Mucosa of rectum (tissue), 2 donors: ENCODE measurements at regions not wholly inside any gene's neighbourhood (a gene's known extent, or its start where the extent isn't known, plus 50 kb on each side); places are given as distances from the start of the nearest gene placed in this dataset.

Experiments used
- H3K27ac ChIP-seq, 2 donors: one replicate each; pipeline ENCODE4 v1.7.0; 2013; ENCODE audit warnings: inconsistent platforms in 2 of 2, low read depth in 2 of 2, low read length in 2 of 2
- H3K27me3 ChIP-seq, 2 donors: one replicate each; pipeline ENCODE4 v1.7.0; 2013; ENCODE audit warnings: low read length in 2 of 2; ENCODE audit not compliant: control insufficient read depth in 2 of 2, insufficient read depth in 2 of 2
- H3K36me3 ChIP-seq, 2 donors: one replicate each; pipeline ENCODE4 v1.7.0; 2013; ENCODE audit warnings: low read length in 2 of 2; ENCODE audit not compliant: control insufficient read depth in 2 of 2, insufficient read depth in 2 of 2
- H3K4me1 ChIP-seq, 2 donors: one replicate each; pipeline ENCODE4 v1.7.0; 2013; ENCODE audit warnings: low read length in 2 of 2, mild to moderate bottlenecking in 1 of 2; ENCODE audit not compliant: control insufficient read depth in 2 of 2, insufficient read depth in 2 of 2
- H3K4me3 ChIP-seq, 2 donors: one replicate each; pipeline ENCODE4 v1.7.0; 2013; ENCODE audit warnings: low read length in 2 of 2
- H3K9ac ChIP-seq, 2 donors: one replicate each; pipeline ENCODE4 v1.7.0; 2013; ENCODE audit warnings: low read length in 2 of 2, low read depth in 1 of 2, mild to moderate bottlenecking in 1 of 2
- H3K9me3 ChIP-seq, 2 donors: one replicate each; pipeline ENCODE4 v1.7.0; 2013; ENCODE audit warnings: low read length in 2 of 2; ENCODE audit not compliant: control insufficient read depth in 2 of 2
- donor health status: healthy.
- donor health status: Normal muscosa, but diverticular disease.

DNA sequence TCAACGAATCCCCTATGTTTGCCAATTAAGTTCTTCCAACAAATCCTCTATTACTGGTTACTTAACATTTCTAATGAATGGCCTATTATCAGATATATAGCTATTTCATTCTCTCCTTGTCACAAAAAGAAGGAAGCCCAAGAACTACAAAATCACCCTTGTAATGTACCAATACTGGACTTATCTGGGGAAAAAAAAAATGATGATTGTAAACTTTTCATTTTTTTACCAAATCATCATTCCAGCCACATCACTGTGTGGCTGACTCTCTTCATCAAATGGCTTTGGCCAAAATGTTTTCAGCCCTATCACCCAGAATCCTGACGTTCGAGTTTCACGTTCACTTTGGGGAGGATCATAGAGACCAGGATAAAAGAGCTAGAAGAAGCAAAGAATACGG, 216.7 kb downstream of the ACTL7B start:
- no peak overlapping the region for H3K4me3 ChIP-seq
- H3K27ac ChIP-seq, result no peak overlapping the region
- no peaks in the 10 kb centered on the region for H3K9me3 ChIP-seq
- H3K4me1 ChIP-seq, result no peaks in the 10 kb centered on the region
- no peaks in the 10 kb centered on the region for H3K27me3 ChIP-seq
- H3K9ac ChIP-seq, result no peak overlapping the region
- H3K36me3 ChIP-seq, result no peaks in the 10 kb centered on the region

DNA sequence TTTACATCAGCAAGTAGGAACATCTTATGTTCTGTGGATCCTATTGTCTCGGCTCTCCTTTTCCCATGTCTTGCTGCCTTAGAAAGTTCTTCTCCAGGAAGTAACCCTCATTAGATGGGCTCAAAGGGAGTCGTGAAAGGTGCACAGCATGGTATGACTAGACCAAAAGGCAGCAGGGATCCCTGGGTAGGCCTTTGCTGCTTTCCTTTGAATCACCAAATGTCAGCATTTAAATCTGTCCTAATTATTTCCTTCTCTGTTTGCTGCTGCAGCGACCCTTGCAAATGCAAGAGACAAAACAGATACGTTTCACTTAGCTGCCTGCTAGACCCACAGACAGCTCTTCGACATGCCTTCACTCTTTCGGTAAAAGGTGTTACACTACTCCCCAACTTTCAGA, 218.4 kb downstream of the ACTL7B start:
- Histone ChIP-seq H3K36me3 (no peaks in the 10 kb centered on the region), H3K9me3 (no peaks in the 10 kb centered on the region), H3K27me3 (no peaks in the 10 kb centered on the region), H3K4me3 (no peak overlapping the region), H3K9ac (no peak overlapping the region), H3K4me1 (no peaks in the 10 kb centered on the region), H3K27ac (no peak overlapping the region)

DNA sequence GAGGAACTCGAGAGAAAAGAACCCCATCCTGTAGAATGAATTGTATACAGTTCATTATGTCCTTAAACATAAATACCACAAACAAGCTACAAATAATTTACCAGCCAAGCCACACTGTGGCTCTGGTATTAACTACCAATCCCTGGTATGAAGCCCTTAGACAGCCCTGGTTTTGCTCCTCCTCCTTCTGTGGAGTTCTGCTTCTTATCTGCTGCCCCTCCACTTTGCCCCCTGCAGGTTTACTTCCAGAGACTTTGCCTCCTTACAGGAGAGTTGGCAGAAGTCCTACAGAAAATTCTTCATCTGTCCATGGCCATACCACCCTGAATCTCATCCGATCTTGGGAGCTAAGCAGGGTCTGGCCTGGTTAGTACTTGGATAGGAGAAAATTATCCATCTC, 219.8 kb downstream of the ACTL7B start:
- H3K9ac ChIP-seq, result no peak overlapping the region
- H3K27me3 ChIP-seq, result no peaks in the 10 kb centered on the region
- no peaks in the 10 kb centered on the region for H3K36me3 ChIP-seq
- H3K27ac ChIP-seq, result no peak overlapping the region
- no peaks in the 10 kb centered on the region for H3K4me1 ChIP-seq
- H3K9me3 ChIP-seq, result no peaks in the 10 kb centered on the region
- H3K4me3 ChIP-seq, result no peak overlapping the region

DNA sequence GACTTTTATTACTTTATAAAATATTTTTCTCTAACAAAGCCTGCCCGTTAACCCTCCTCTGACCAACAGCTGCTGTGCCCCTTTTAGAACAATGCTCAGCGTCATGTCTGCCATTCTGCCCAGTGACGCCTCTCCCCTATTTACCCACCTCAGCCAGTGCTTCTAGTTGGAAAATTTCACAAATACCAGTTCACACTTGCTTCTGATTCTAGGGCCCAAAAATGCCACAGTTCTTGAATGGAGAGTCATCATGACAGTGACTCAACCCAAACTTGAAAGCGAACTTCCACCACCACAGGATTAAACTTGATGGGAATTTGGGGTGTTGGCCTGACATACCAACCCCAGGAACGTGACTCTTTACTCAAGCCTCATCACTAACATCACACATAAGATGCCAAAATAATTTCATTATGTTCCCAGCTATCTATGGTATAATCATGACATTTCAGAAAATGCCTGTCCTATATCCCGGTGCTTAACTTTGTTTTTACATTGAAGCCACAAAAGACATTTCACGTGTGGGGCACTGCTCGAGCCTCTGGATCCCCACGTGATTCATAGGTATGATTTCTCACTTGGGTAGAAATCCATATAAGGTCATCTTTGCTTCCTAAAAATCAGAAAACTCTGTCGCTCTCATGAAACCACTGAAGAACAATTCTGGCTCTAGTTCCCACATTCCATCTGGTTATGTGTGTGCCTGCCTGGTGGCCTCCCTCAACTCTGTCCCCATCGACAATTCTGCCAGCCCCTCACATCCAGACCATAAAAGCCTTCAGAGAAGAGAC, 220.9 kb downstream of the ACTL7B start:
- H3K9ac ChIP-seq, result no peak overlapping the region
- H3K36me3 ChIP-seq, result no peaks in the 10 kb centered on the region
- no peak overlapping the region for H3K27ac ChIP-seq
- no peaks in the 10 kb centered on the region for H3K4me1 ChIP-seq
- H3K27me3 ChIP-seq, result no peaks in the 10 kb centered on the region
- no peak overlapping the region for H3K4me3 ChIP-seq
- H3K9me3 ChIP-seq, result no peaks in the 10 kb centered on the region

DNA sequence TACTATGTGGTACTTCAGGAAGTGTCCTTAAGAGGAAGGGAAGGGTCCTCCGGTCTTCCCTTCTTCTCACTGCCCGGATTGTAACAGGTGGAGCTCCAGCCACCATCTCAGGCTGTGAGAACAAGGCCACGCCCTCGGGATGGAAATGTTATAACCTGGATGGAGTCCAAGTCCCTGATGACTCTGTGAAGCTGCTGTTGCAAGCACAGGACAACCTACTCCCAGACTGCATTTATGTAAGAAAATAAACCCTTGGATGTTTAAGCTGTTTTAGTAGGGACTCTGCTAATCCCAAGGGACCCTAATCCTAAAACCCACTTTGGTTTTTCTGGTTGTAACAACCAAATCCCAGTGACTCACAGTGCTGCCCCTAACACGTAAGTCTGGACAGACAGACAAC, 221.6 kb downstream of the ACTL7B start:
- Histone ChIP-seq H3K27me3 (no peaks in the 10 kb centered on the region), H3K27ac (no peak overlapping the region), H3K9ac (no peak overlapping the region), H3K9me3 (no peaks in the 10 kb centered on the region), H3K4me3 (no peak overlapping the region), H3K36me3 (no peaks in the 10 kb centered on the region), H3K4me1 (no peaks in the 10 kb centered on the region)

DNA sequence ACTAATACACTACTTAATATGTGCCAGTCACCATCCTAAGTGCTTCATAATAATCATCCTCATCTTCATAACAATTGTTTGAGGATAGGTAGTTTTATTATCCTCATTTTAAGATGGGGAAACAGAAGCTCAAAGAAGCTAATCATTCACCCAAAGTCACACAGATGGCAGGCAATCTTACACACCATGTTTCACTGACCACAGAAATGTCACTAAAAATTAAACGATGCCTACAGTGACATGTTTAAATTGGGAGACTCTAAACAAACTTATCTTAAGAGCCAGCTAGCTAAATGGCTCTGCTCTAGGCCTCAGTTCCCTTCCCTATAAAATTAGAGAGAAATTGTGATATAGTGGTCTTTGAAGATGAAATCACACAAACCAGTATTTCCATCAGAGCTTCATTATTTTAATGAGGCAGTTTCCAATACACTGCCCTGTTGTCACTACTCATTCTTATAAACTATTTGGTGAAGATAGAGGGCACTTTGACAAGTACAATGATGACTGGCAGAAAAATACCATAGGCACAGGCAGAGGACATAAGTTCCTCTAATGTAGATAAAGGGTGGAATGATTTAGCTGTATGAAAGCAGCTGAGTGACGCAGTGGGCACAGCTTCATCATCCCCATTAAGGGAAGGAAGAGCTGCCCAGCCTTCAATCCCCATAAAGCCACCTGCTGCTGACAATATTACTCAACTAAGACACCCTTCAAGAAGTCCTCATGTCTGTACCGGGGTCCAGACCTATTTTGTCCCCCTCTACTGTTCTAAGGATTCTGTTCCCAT, 224.1 kb downstream of the ACTL7B start:
- Histone ChIP-seq H3K4me1 (no peaks in the 10 kb centered on the region), H3K36me3 (no peaks in the 10 kb centered on the region), H3K9ac (no peak overlapping the region), H3K4me3 (no peak overlapping the region), H3K9me3 (no peaks in the 10 kb centered on the region), H3K27me3 (no peaks in the 10 kb centered on the region), H3K27ac (no peak overlapping the region)

DNA sequence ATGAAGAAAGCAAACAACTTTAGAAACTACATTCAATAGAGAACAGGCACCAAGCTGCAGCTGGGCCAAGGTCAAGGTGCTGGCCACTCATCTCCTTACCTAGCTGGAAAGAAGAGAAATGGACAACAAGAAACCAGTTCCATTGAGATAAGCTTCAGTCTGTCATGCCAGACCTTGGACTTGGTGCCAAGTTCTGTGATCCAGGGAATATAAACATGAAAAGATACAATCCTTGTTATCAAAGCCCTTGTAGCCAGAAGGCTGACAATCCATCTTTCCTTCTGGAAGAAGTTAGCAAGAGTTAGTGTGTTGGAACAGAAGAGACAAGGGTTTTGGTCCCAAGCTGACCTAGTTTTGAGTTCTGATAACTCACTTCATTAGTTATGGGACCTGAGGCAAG, 227.5 kb downstream of the ACTL7B start:
- Histone ChIP-seq H3K9ac (no peak overlapping the region), H3K9me3 (no peaks in the 10 kb centered on the region), H3K27ac (no peak overlapping the region), H3K4me3 (no peak overlapping the region), H3K27me3 (no peaks in the 10 kb centered on the region), H3K4me1 (no peaks in the 10 kb centered on the region), H3K36me3 (no peaks in the 10 kb centered on the region)

DNA sequence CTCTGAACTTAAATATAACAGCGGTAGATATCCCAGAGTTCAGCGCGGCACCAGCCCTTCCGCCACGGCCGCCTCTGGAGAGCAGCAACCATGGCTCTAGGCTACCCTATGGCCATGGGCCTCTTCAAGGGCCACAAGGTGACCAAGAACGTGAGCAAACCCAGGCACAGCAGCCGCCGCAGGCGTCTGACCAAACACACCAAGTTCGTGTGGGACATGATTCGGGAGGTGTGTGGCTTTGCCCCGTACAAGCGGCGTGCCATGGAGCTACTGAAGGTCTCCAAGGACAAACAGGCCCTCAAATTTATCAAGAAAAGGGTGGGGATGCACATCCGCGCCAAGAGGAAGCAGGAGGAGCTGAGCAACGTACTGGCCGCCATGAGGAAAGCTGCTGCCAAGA, 229.0 kb downstream of the ACTL7B start:
- H3K9me3 ChIP-seq, result no peaks in the 10 kb centered on the region
- no peaks in the 10 kb centered on the region for H3K36me3 ChIP-seq
- no peak overlapping the region for H3K27ac ChIP-seq
- no peak overlapping the region for H3K4me3 ChIP-seq
- no peaks in the 10 kb centered on the region for H3K27me3 ChIP-seq
- H3K9ac ChIP-seq, result no peak overlapping the region
- no peaks in the 10 kb centered on the region for H3K4me1 ChIP-seq

DNA sequence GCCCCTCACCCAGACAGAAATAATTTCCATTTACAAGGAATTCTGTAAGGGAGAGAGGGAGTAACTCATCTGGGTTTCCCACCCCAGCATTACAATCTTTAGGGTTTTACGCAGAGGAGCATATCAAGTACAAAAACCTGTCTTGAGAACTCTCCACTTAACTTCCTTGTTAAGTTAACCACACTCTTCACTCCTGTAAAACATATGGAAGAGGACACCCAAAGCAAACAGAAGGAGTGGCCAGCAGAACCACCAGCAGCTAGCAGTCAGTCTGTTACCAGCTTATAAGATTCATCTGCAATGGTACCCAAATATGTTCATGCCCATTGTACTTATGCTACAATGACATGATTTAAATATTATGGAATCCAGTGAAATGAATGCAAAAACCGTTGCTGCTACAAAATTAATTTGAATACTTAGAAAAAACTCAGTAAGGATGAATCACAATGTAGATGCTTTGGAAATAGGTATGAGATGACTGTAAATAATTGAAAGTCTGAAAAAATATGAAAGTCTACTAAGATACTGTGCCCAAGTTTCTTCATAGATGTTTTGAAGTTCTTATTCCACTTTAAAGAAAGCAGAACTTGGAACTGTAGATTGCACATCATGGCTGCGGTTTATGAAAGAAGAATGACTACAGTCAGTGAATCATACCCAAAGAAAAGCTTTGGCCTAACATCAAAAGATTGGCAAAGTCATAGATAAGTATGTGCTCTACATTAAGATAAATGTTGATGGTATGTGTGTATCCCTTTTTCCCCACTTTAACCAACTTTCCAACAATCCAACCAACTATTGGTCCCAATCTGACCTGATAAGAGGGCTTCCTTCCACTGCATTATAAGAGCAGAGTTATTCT, 233.6 kb downstream of the ACTL7B start:
- Histone ChIP-seq H3K27ac (no peak overlapping the region), H3K4me3 (no peak overlapping the region), H3K4me1 (no peaks in the 10 kb centered on the region), H3K9me3 (no peaks in the 10 kb centered on the region), H3K9ac (no peak overlapping the region), H3K27me3 (no peaks in the 10 kb centered on the region), H3K36me3 (no peaks in the 10 kb centered on the region)

DNA sequence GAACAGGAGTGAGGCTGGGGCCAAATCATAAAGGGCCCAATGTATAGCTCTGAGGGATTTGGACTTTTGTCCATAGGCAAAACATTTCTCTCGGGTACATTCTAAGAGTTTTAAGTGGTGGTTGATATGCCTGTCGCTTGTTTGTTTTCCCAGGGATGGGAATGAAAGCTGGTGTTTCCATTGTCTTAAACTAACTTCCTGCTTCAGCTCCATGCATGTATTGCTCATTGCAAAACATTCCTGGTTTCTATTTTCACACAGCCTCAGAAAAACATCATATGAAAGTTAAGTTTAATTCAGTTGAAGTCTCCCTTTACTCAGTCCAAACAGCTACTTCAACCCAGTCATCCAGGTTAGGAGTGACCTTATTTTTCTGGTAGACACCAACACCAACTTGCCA, 235.0 kb downstream of the ACTL7B start:
- H3K4me3 ChIP-seq, result no peak overlapping the region
- no peak overlapping the region for H3K9ac ChIP-seq
- no peaks in the 10 kb centered on the region for H3K4me1 ChIP-seq
- H3K36me3 ChIP-seq, result no peaks in the 10 kb centered on the region
- H3K27me3 ChIP-seq, result no peaks in the 10 kb centered on the region
- H3K9me3 ChIP-seq, result no peaks in the 10 kb centered on the region
- no peak overlapping the region for H3K27ac ChIP-seq
